GM12878 (cell line): ENCODE measurements at regions not wholly inside any gene's neighbourhood (a gene's known extent, or its start where the extent isn't known, plus 50 kb on each side); places are given as distances from the start of the nearest gene placed in this dataset.

ENCODE experiments used
- EZH2 ChIP-seq: IDR thresholded peaks from 2 replicates; pipeline ENCODE4 v1.6.1; 2012; ENCODE audit warnings: low read depth, mild to moderate bottlenecking, control low read depth, inconsistent platforms, low read length, borderline replicate concordance; ENCODE audit not compliant: control insufficient read depth
- HDGF ChIP-seq: fragments of 450-650 bp; IDR thresholded peaks from 2 replicates; pipeline ENCODE4 v1.6.1; 2016; ENCODE audit warnings: antibody characterized with exemption
- NFIC ChIP-seq: IDR thresholded peaks from 2 replicates; pipeline ENCODE4 v1.6.1; 2012; ENCODE audit warnings: low read depth, mild to moderate bottlenecking, inconsistent platforms, low read length, moderate library complexity
- SMC3 ChIP-seq: IDR thresholded peaks from 2 replicates; pipeline ENCODE4 v1.6.1; 2011; ENCODE audit warnings: low read length, improper control_type of control experiment, borderline replicate concordance
- TAF1 ChIP-seq: IDR thresholded peaks from 2 replicates; pipeline ENCODE4 v1.6.1; 2011; ENCODE audit warnings: mild to moderate bottlenecking, low read depth, low read length, borderline replicate concordance
- ZNF274 ChIP-seq: IDR thresholded peaks from one replicate; pipeline ENCODE4 v1.8.0; 2011; ENCODE audit not compliant: insufficient read length, insufficient read depth
- TF ChIP-seq, protein P1 (sequence below): fragments of 450-650 bp; IDR thresholded peaks from 2 replicates; pipeline ENCODE4 v1.6.1; 2017; ENCODE audit warnings: antibody characterized with exemption, mild to moderate bottlenecking, moderate library complexity
- TF ChIP-seq, protein P2 (sequence below), 3 experiments: IDR thresholded peaks in 2 of 3; conservative IDR thresholded peaks in 1 of 3; 2 replicates each; pipeline ENCODE4 v1.5.1; 2011; ENCODE audit warnings: low read depth in 3 of 3, low read length in 3 of 3, mild to moderate bottlenecking in 3 of 3, control low read depth in 2 of 3, moderate library complexity in 2 of 3, inconsistent platforms in 1 of 3, mixed read lengths in 1 of 3; ENCODE audit not compliant: control insufficient read depth in 2 of 3, insufficient read depth in 1 of 3; ENCODE audit errors: extremely low read depth in 1 of 3
- TF ChIP-seq, protein P3 (sequence below): fragments of 450-650 bp; IDR thresholded peaks from 2 replicates; pipeline ENCODE4 v1.6.1; 2016; ENCODE audit warnings: mild to moderate bottlenecking, moderate library complexity, borderline replicate concordance
- TF ChIP-seq, protein P4 (sequence below): IDR thresholded peaks from 2 replicates; pipeline ENCODE4 v1.6.1; 2011; ENCODE audit warnings: low read depth, low read length, improper control_type of control experiment, borderline replicate concordance
- TF ChIP-seq, protein P5 (sequence below): IDR thresholded peaks from 2 replicates; pipeline ENCODE4 v1.6.1; 2012; ENCODE audit warnings: improper control_type of control experiment, low read depth, low read length; ENCODE audit not compliant: insufficient replicate concordance

DNA sequence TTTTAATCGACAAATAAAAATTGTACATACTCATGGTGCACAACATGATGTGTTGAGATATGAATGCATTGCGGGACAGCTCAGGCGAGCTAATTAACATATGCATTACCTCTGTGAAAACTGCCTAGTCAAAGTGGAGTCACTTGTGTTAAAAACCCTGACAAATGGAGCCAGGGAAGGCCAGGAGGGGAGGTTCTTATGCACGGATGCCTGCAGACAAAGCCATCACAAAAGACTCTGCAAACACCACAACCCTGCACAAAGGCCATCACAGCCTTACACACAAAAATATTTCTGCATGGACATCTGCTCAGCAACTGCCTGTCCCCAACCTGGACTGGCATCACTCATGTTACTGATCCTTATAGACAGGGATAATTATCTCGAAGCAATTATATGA lies 204.4 kb upstream of the AJAP1 start:
- TF ChIP-seq, protein P1, sequence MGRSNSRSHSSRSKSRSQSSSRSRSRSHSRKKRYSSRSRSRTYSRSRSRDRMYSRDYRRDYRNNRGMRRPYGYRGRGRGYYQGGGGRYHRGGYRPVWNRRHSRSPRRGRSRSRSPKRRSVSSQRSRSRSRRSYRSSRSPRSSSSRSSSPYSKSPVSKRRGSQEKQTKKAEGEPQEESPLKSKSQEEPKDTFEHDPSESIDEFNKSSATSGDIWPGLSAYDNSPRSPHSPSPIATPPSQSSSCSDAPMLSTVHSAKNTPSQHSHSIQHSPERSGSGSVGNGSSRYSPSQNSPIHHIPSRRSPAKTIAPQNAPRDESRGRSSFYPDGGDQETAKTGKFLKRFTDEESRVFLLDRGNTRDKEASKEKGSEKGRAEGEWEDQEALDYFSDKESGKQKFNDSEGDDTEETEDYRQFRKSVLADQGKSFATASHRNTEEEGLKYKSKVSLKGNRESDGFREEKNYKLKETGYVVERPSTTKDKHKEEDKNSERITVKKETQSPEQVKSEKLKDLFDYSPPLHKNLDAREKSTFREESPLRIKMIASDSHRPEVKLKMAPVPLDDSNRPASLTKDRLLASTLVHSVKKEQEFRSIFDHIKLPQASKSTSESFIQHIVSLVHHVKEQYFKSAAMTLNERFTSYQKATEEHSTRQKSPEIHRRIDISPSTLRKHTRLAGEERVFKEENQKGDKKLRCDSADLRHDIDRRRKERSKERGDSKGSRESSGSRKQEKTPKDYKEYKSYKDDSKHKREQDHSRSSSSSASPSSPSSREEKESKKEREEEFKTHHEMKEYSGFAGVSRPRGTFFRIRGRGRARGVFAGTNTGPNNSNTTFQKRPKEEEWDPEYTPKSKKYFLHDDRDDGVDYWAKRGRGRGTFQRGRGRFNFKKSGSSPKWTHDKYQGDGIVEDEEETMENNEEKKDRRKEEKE, result no peak
- TF ChIP-seq, protein P2, sequence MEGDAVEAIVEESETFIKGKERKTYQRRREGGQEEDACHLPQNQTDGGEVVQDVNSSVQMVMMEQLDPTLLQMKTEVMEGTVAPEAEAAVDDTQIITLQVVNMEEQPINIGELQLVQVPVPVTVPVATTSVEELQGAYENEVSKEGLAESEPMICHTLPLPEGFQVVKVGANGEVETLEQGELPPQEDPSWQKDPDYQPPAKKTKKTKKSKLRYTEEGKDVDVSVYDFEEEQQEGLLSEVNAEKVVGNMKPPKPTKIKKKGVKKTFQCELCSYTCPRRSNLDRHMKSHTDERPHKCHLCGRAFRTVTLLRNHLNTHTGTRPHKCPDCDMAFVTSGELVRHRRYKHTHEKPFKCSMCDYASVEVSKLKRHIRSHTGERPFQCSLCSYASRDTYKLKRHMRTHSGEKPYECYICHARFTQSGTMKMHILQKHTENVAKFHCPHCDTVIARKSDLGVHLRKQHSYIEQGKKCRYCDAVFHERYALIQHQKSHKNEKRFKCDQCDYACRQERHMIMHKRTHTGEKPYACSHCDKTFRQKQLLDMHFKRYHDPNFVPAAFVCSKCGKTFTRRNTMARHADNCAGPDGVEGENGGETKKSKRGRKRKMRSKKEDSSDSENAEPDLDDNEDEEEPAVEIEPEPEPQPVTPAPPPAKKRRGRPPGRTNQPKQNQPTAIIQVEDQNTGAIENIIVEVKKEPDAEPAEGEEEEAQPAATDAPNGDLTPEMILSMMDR (IDR thresholded peaks at IDR 0.05 in 2 of 3, conservative IDR thresholded peaks at IDR 0.05 in 1 of 3; ENCODE audit: control insufficient read depth in 2 of 3, extremely low read depth in 1 of 3, insufficient read depth in 1 of 3, low read depth in 3 of 3, low read length in 3 of 3), result no peak
- TF ChIP-seq SMC3 (no peak), NFIC (no peak), EZH2 (no peak), HDGF (no peak), ZNF274 (no peak), TAF1 (no peak)
- TF ChIP-seq, protein P3, sequence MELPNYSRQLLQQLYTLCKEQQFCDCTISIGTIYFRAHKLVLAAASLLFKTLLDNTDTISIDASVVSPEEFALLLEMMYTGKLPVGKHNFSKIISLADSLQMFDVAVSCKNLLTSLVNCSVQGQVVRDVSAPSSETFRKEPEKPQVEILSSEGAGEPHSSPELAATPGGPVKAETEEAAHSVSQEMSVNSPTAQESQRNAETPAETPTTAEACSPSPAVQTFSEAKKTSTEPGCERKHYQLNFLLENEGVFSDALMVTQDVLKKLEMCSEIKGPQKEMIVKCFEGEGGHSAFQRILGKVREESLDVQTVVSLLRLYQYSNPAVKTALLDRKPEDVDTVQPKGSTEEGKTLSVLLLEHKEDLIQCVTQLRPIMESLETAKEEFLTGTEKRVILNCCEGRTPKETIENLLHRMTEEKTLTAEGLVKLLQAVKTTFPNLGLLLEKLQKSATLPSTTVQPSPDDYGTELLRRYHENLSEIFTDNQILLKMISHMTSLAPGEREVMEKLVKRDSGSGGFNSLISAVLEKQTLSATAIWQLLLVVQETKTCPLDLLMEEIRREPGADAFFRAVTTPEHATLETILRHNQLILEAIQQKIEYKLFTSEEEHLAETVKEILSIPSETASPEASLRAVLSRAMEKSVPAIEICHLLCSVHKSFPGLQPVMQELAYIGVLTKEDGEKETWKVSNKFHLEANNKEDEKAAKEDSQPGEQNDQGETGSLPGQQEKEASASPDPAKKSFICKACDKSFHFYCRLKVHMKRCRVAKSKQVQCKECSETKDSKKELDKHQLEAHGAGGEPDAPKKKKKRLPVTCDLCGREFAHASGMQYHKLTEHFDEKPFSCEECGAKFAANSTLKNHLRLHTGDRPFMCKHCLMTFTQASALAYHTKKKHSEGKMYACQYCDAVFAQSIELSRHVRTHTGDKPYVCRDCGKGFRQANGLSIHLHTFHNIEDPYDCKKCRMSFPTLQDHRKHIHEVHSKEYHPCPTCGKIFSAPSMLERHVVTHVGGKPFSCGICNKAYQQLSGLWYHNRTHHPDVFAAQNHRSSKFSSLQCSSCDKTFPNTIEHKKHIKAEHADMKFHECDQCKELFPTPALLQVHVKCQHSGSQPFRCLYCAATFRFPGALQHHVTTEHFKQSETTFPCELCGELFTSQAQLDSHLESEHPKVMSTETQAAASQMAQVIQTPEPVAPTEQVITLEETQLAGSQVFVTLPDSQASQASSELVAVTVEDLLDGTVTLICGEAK, result no peak
- TF ChIP-seq, protein P4, sequence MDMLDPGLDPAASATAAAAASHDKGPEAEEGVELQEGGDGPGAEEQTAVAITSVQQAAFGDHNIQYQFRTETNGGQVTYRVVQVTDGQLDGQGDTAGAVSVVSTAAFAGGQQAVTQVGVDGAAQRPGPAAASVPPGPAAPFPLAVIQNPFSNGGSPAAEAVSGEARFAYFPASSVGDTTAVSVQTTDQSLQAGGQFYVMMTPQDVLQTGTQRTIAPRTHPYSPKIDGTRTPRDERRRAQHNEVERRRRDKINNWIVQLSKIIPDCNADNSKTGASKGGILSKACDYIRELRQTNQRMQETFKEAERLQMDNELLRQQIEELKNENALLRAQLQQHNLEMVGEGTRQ, result no peak
- TF ChIP-seq, protein P5, sequence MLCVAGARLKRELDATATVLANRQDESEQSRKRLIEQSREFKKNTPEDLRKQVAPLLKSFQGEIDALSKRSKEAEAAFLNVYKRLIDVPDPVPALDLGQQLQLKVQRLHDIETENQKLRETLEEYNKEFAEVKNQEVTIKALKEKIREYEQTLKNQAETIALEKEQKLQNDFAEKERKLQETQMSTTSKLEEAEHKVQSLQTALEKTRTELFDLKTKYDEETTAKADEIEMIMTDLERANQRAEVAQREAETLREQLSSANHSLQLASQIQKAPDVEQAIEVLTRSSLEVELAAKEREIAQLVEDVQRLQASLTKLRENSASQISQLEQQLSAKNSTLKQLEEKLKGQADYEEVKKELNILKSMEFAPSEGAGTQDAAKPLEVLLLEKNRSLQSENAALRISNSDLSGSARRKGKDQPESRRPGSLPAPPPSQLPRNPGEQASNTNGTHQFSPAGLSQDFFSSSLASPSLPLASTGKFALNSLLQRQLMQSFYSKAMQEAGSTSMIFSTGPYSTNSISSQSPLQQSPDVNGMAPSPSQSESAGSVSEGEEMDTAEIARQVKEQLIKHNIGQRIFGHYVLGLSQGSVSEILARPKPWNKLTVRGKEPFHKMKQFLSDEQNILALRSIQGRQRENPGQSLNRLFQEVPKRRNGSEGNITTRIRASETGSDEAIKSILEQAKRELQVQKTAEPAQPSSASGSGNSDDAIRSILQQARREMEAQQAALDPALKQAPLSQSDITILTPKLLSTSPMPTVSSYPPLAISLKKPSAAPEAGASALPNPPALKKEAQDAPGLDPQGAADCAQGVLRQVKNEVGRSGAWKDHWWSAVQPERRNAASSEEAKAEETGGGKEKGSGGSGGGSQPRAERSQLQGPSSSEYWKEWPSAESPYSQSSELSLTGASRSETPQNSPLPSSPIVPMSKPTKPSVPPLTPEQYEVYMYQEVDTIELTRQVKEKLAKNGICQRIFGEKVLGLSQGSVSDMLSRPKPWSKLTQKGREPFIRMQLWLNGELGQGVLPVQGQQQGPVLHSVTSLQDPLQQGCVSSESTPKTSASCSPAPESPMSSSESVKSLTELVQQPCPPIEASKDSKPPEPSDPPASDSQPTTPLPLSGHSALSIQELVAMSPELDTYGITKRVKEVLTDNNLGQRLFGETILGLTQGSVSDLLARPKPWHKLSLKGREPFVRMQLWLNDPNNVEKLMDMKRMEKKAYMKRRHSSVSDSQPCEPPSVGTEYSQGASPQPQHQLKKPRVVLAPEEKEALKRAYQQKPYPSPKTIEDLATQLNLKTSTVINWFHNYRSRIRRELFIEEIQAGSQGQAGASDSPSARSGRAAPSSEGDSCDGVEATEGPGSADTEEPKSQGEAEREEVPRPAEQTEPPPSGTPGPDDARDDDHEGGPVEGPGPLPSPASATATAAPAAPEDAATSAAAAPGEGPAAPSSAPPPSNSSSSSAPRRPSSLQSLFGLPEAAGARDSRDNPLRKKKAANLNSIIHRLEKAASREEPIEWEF, result no peak
